ENCODE measurements at regions not wholly inside any gene's neighbourhood (a gene's known extent, or its start where the extent isn't known, plus 50 kb on each side); places are given as distances from the start of the nearest gene placed in this dataset.
"Not testable (repeated sequence)": the region's sequence is repeated elsewhere in the genome, so short reads cannot be mapped to it uniquely, and the experiment has no call there.

DNA sequence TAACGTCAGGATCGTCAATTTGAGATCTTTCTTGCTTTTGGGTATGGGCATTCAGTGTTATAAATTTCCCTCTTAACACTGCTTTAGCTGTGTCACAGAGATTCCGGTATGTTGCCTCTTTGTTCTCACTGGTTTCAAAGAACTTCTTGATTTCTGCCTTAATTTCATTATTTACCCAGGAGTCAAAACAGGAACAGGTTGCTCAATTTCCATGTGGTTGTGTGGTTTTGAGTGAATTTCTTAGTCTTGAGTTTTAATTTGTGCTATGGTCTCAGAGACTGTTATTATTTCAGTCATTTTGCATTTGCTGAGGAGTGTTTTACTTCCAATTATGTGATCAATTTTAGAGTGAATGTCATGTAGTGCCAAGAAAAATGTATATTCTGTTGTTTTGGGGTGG is 153.1 kb downstream of the PCDH17 start:
- peak; percentile 4 for DNase-seq

DNA sequence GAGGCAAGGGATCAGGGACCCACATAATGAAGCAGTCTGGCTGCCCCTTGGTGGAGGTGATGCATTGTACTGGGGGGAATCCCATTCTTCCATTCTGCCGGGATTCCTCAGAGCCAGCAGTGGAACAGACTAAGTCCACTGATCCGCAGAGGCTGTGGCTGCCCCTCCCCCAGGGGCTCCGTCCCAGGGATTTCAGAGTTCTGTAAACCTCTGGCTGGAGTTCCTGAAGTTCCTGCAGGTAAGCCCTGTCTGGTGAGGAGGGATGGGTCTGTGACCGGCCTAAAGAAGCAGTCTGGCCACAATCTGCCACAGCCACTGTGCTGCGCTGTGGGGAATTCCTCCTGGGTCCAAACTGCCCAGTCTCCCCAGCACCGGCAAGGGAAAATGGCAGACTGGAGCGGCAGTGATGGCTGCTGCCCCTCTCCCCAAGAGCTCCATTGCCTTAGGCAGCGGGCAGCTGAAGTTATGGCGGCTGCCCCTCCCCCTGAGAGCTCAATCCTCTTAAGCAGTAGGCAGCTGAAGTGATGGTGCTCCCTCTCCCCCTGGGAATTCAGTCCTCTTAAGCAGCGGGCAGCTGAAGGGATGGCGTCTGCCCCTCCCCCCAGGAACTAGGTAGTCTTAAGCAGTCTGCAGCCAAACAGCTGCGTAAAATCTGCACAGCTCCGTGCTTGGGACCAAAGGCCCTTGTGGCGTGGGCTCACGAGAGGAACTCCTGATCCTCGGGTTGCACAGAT is 155.7 kb downstream of the PCDH17 start:
- no peak for DNase-seq

DNA sequence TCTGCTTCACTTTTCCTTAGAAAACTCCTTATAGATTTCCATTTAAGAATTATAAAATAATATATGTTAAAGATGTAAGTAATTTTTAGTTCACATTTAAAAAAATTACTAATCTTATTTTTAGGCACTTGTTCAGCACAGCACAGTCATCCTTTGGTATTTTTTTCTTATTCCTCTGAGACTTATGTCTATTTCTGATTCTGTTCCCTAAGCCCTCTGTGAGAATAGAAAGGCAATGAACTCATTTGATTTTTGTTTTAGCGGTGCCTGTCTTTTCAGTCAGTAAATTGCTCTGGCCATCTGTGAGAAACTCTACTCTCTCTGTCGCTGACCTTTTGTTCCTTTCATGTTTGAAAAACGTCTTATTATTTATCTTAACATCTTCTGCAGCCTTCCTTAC is 168.1 kb downstream of the PCDH17 start:
- no peak for DNase-seq

DNA sequence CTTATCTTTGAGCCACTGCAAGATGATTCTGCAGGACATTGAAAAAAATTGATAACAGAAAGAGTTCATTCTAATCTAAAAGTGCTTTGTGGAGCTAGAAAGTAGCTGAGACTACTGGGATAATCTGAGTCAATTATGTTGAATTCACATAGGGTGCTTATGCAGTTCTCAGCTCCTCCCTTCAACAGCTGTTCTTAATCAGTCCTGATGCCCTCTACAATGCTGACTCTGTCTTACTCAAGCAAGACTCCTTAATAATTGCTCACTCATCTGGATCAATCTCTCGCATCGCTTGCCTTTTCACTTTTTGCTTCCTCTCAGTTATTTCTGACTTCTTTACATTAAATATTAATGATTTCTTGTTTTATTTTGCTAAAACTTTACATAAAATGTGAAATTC is 182.1 kb downstream of the PCDH17 start:
- DNase-seq: no peak

DNA sequence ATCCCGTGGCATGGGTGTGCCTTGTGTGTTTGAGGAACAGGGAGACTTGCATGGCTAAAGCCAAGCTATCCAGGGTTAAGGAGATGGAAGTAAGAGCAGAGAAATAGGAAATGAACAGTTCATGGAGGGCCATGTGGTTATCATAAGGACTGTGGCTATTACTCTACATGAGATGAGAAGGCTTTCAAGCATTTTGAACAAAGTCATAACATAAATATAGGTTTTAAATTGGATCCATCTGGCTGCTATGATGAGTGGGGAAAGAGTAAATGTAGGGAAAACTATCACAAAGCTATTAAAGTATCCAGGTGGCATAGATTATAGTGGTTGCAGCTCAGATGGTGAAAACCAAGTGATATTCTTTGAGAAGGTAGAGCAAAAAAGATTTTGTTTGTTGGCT is 184.1 kb downstream of the PCDH17 start:
- no peak for DNase-seq

DNA sequence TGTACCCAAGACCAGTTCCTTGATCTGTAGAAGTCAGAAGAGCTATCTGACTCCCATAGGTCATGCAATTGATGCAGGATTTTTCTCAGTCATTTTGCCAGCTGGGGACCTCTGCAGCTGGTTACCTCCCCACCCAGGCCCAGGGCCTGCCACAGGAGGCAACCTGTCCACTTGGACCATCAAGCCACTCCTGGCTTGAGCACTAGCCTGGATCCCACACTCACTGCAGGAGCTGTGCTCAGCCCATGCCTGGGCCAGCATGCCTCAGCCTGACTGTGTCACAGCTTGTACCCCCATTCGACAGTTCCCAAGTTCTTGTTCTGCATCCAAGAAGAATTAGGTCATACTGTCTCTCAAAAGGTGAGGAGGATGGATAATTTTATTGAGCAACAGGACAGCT is 189.4 kb downstream of the PCDH17 start:
- no peak for DNase-seq

DNA sequence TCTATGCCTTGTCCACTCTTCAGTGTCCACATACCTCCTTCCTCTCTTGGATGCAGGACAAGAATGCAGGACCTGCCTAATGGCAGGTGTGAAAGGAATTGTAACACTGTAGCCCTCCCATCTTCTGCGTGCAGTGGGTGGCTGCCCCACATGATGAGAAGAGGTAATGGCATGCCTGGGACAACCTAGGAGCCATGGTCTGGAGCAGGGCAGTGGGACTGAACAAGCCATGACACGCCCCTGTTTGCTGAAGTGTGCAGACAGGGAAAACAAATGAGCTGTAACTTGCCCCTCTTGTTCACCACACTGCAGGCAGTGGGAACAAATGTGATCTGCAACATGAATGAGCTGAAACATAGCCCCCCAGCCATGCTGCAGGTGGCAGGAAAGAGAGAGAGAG is 192.2 kb downstream of the PCDH17 start:
- DNase-seq: no peak

DNA sequence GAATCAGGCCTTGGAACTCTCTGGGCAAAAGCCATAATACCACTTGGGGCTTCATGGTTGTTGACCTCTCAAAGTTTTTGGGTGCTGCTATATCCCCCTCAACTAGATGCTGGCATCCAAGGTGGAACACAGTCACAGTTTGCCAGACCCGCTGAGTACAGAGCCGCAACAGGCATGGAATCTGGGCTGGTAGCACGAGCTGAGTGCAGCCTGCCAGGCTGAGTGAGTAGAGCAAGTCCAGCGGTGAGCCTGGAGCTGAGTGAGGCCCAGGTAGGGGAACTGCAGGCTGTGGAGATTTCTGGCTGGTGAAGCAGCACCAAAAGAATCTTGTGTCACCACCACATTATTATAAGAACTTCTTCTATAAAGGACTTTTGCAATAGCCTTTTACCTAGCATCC is 192.6 kb downstream of the PCDH17 start:
- DNase-seq: no peak

DNA sequence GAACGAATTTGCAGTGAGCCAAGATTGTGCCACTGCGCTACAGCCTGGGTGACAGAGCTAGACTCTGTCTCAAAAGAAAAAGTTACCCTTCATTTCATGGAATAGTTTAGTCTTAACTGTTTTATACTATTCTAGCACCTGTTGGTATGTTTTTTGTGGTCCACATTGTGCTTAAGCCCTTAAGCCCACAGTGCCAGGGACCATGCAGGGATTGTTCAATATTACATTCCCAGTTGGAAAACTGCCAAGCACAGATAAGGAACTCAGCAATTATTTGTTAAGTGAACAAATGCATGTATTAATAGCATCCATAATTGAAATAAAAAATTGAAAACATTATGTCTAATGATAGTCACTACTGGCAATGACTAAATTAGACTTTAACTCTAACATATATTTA is 193.5 kb downstream of the PCDH17 start:
- DNase-seq: no peak

DNA sequence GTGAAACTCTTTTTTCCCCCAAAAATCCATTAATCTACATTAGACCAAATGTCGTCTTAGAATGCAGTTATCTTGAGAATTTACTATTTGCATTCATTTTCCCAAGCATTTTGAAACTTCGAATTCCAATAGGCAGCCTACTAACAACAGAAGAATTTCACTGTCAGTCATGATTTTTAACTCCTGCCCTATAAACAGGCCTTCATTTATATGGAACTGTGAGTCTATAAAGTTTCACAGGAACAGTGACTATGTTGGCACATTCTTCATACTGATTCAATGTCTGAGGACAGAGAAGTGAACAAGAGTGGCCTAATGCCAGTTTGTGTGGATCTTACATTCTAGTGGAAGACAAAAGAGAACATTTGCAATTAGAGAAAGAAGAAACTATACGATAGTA is 198.0 kb downstream of the PCDH17 start:
- no peak for DNase-seq

DNA sequence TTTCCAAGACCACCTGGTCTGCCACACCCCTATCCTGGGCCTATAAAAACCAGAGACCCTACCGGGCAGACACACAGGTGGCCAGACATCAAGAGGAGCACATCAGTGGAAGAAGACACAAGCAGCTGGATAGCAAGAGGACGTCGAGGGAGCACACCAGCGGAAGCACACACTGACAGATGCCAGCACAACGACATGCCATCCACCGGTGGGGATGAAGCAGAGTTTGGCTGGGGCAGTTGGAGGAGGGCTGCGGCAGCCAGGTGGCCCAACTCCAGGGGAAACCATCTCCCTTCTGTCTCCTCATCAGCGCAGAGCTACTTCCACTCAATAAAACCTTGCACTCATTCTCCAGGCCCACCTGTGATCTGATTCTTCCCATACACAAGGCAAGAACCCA is 200.6 kb downstream of the PCDH17 start:
- DNase-seq: no peak

DNA sequence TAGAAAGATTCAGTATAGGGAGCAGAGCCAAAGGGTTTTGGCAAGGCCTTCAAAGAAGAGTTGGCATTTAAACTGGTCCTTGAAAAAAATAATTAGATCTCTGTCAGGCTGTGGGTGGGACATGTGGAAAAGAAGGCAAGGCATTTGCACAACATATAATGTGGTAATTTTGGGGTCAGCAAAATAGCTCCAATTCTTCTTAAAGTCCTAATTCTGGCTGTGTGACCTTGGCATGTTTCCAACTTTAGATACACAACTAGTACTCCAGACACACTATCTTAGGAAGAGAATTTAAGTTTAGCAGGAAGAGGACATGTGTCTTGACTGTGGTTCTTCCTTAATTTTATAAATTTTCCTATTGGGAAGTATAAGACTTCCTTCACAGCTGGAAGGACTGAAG is 206.3 kb downstream of the PCDH17 start:
- no peak for DNase-seq

DNA sequence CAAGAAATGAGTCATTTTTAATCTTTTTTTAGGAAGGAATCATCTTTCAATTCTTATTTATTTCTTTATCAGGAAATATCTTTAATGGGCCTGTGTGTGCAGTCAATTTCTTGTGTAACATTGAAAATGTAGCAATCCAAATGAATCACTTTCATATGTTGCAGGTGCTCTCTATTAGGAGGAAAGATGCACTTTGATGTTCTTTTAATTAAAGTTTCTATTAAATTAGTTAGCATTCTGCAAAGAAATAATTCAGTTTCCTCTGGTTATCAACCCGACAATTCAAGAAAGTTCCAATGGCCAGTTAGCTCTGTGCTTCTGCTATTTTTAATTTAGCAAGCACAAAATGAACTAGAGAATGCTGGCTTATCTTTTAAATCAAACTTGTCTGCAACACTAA is 212.0 kb downstream of the PCDH17 start:
- no peak for DNase-seq

DNA sequence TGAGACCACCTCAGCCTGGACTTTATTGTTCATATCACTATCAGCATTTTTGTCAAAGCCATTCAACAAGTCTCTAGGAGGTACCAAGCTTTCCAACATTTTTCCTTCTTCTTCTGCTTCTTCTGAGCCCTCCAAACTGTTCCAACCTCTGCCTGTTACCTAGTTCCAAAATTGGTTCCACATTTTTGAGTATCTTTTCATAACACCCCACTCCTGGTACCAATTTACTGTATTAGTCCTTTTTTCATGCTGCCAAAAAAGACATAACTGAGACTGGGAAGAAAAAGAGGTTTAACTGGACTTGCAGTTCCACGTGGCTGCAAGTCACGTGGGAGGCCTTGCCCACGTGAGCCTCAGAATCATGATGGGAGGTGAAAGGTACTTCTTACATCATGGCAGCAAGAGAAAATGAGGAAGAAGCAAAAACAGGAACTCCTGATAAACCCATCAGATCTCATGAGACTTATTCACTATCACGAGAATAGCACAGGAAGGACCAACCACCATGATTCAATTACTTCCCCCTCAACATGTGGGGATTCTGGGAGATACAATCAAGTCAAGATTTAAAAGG is 215.1 kb downstream of the PCDH17 start:
- DNase-seq: no peak

DNA sequence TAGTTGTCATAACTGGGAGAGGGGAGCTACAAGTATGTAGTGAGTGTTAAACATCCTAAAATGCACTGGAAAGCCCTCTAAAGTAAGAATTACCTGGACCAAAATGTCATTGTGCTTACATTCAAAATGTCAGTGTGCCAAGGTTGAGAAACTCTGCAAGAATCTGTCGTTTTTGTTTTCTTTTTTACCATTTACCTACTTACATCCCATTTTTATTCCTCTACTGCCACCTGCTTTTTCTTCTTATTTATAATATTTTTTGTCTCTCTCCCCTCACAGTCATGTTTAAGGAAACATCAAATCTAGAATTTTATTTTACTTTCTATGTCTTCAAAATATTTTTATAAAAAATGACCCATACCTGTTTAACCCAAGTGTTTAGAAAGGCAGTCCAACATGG is 226.4 kb downstream of the PCDH17 start:
- DNase-seq: no peak

DNA sequence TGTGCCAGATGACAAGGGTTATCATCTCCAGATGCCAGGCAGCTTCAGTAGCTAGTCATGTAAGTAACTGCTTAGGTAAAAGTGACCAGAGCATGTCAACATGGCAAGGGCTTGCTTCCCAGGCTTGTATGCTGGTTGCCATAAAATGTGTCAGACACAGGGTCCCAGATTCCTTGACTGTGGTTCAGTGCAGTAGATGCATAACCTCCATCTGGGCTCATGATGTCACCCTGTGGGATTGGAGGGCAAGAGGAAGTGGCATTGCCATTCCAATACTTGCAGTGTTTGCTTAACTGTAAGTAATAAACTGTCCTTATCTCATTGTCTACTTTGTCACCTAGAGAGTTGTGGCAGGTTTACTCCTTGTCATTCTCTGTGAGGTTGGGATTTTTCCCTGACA is 226.8 kb downstream of the PCDH17 start:
- DNase-seq: no peak

DNA sequence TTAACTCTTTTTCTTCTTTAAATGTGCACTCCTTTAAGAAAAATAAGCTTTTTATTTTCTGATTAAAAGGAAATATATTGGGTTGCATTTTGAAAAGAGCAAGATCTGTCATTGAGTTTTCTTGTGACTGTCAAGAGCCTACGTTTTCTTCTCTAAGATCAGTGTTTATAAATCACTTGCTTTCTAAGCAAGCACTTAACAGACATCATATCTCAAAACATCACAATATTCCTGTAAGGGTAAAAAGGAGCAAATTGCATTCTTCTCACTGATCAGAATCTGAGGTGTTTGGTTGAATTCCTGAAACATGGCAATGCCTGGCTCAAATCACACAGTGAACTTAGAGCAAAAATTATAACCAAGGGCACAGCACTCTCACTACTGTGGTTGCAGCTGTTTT is 231.3 kb downstream of the PCDH17 start:
- DNase-seq: no peak

DNA sequence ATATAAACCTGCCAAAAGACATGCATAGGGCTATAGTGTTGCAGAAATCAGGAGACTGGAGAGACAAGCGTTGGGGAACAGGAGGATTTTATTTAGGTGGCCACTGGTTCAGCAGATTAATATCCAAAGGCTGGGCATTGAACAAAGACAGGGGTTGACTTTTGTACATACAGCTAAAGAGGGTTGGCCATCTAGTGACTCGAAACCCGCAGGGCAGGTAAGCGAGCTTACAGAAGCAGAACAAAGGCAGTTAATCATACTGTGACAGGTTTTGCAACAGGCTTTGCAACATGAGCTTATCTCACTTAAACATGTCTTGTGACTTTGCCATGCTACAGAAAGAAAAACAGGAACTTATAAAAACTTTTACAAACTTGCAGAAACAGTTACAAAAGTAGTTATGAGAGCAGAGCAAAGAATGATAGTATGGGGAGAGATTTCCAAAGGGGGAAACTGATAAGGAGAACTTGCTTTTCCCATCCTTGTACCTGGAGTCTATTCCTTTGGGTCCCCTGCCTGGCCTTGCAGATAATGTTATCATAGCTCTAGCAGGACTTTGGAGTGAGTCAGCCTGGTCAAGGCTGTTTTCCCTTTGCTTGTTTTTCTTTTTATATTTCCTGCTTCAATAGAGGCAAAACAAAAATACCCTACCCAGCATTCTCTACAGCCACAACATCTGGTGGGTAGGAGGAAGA is 234.2 kb downstream of the PCDH17 start:
- DNase-seq: peak; percentile 77

DNA sequence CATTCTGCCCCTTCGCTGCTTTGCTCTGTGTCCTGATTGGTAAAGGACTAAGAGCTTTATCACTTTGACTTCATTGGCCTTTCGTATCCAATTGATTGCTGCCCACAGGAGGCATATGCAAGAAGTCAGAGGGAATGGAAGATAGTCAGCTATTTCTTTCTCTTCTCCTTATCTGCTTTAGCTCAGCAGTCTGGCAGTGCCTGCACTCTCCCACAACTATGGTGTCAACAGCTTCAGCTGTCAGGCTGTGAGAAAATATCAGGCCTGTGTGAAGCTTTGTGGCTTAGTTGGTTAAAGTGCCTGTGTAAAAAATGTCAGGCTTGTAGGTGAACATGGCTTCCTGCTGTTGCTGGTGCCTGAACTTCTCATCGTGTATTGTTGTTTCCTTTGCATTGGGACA is 243.0 kb downstream of the PCDH17 start:
- DNase-seq: peak; percentile 44

DNA sequence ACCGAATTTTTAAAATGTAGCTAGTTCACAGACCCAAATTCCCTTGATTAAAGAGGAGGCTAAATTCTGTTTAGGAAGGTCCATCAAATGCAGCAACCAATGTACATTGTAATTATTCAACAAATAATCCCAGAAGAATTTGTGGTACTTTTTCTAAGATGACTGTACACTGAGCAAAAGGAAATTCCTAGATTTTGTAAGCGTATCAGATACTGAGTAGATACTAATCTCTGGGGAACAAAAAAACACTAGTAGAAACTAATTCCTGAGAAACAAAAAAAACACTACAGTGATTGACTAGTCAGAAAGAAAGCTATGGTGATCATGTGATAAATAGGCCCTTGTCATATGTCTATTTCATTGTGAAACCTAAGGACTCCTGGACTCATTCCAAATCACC is 246.1 kb downstream of the PCDH17 start:
- DNase-seq: no peak

DNA sequence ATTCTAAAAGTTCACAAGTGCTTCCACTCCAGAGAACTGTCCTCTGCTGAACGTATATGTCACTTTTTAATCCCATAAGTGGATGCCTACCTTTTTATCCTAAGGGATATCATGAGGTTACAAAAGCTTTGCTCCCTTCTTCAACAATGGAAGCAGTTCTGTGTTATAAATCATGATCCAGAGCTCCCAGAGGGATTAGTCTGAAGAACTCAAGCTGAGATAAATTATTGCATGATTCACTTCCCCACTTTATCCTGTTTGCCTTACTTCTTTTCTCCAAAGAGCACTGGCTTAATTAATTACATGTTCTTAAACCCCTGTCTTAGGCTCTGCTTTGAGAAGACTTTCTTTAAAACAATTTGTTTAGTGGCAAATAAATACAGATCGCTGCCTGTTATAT is 246.7 kb downstream of the PCDH17 start:
- DNase-seq: no peak

DNA sequence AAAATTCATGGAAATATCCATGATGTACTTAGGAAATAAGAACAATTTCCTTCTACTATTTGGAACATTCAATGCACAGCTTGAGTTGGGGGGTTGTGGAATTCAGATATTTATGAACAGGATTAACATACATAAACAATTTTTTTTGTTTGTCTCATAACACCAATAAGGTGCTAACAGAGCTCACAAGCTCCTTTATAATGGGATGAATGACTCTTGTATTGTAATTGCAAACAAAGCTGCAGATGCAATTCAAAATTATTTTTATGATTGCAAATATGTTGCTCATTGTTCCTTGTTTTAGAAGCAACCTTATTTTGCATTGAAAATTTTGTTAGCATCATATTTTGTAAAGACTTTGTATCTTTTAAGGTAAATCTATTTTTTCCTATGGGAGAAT is 265.7 kb downstream of the PCDH17 start:
- DNase-seq: no peak

DNA sequence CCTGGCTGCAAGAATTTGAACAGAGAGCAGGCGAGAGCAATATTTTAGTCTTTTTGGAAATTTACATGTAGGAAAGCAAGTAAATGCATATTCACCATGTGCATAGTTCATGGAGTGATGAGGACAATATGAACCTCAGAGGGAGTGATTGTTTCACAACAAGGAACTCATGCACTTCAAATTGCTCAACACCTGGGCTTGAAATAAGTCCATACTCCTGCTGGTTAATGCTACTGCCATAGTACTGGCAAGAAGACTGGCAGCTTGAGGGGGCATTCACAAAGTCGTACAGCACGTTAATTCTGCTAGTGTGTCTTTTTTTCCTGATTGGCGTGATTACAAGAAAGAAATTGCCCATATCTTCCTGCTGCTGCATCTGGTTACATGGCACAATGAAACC is 267.6 kb downstream of the PCDH17 start:
- no peak for DNase-seq

DNA sequence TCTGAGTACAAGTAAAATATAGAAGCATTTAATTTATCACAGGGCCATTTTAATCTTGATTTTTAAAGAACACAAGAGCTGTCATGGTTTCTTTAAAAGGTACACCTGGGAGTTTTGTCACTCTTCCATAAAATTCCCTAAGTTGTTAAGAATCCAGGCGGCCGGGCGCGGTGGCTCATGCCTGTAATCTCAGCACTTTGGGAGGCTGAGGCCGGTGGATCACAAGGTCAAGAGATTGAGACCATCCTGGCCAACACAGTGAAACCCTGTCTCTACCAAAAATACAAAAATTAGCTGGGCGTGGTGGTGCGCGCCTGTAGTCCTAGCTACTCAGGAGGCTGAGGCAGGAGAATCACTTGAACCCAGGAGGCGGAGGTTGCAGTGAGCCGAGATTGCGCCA is 278.3 kb downstream of the PCDH17 start:
- DNase-seq: not testable (repeated sequence)

DNA sequence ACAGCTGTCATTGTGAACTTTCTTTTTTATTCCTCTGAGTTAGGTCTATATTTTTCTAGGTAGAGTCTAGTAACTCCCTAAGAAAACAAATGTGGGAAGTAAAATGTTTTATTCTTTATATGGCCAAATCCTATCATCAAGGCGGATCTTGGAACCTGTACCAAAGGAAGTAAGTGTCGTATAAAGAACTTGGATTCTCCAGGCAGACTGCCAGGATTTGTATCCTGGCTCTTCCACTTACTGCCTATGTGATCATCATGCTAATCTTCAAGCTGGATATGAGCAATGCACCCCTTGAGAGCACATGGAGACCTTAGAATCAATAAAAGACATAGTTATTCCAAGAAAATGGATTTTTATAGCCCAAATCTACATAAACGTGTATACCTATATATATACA is 286.5 kb downstream of the PCDH17 start:
- DNase-seq: no peak

All from hematopoietic multipotent progenitor cell treated with erythropoietin and hydrocortisone succinate and interleukin-3 and kit ligand, for 6 days (in vitro differentiated cells).